H9 (cell line): ENCODE measurements at regions not wholly inside any gene's neighbourhood (a gene's known extent, or its start where the extent isn't known, plus 50 kb on each side); places are given as distances from the start of the nearest gene placed in this dataset.

Experiments used
- DNase-seq: peaks from one replicate; pipeline ENCODE4 v3.0.0-alpha.2; 2017
- H2AFZ ChIP-seq: one replicate; pipeline ENCODE4 v1.6.1; 2013; ENCODE audit warnings: mild to moderate bottlenecking, low read length, control low read depth, moderate library complexity
- H2AK5ac ChIP-seq: 2 replicates; pipeline ENCODE4 v1.6.1; 2013; ENCODE audit warnings: low read length, control low read depth, mixed read lengths; ENCODE audit not compliant: insufficient read length
- H2BK120ac ChIP-seq: one replicate; pipeline ENCODE4 v1.6.1; 2013; ENCODE audit warnings: low read depth, mild to moderate bottlenecking, low read length, control low read depth, inconsistent platforms; ENCODE audit not compliant: poor library complexity, severe bottlenecking
- H2BK12ac ChIP-seq: 2 replicates; pipeline ENCODE4 v1.6.1; 2013; ENCODE audit warnings: low read length, control low read depth, mixed read lengths, low read depth; ENCODE audit not compliant: insufficient read length
- H2BK15ac ChIP-seq: 2 replicates; pipeline ENCODE4 v1.6.1; 2013; ENCODE audit warnings: low read depth, low read length, control low read depth
- H2BK20ac ChIP-seq: one replicate; pipeline ENCODE4 v1.6.1; 2013; ENCODE audit warnings: low read depth, mild to moderate bottlenecking, low read length, control low read depth, inconsistent platforms; ENCODE audit not compliant: poor library complexity, severe bottlenecking
- H2BK5ac ChIP-seq: 2 replicates; pipeline ENCODE4 v1.6.1; 2013; ENCODE audit warnings: low read length, control low read depth, mixed read lengths; ENCODE audit not compliant: insufficient read length
- H3K14ac ChIP-seq: 2 replicates; pipeline ENCODE4 v1.6.1; 2013; ENCODE audit warnings: low read length, control low read depth; ENCODE audit not compliant: insufficient read depth
- H3K18ac ChIP-seq: 2 replicates; pipeline ENCODE4 v1.6.1; 2013; ENCODE audit warnings: low read depth, mild to moderate bottlenecking, mixed read lengths, low read length, control low read depth; ENCODE audit not compliant: insufficient read length
- H3K23ac ChIP-seq: 2 replicates; pipeline ENCODE4 v1.6.1; 2013; ENCODE audit warnings: low read length, control low read depth, mixed read lengths, low read depth; ENCODE audit not compliant: insufficient read length
- H3K23me2 ChIP-seq: 2 replicates; pipeline ENCODE4 v1.6.1; 2013; ENCODE audit warnings: low read depth, mild to moderate bottlenecking, mixed read lengths, low read length, control low read depth; ENCODE audit not compliant: insufficient read length, poor library complexity, severe bottlenecking
- H3K27ac ChIP-seq: 2 replicates; pipeline ENCODE4 v1.5.1; 2013; ENCODE audit warnings: low read length, control low read depth, mixed read lengths, low read depth; ENCODE audit not compliant: insufficient read length
- H3K27me3 ChIP-seq: 2 replicates; pipeline ENCODE4 v1.6.1; 2013; ENCODE audit warnings: low read length, control low read depth, inconsistent platforms; ENCODE audit not compliant: insufficient read depth
- H3K4ac ChIP-seq: 2 replicates; pipeline ENCODE4 v1.6.1; 2013; ENCODE audit warnings: low read depth, mild to moderate bottlenecking, control low read depth, inconsistent platforms, low read length, moderate library complexity
- H3K4me1 ChIP-seq: 2 replicates; pipeline ENCODE4 v1.6.1; 2013; ENCODE audit warnings: low read length, control low read depth, inconsistent platforms; ENCODE audit not compliant: insufficient read depth
- H3K4me2 ChIP-seq: 2 replicates; pipeline ENCODE4 v1.6.1; 2013; ENCODE audit warnings: low read length, control low read depth, mixed read lengths; ENCODE audit not compliant: insufficient read length, insufficient read depth
- H3K56ac ChIP-seq: 2 replicates; pipeline ENCODE4 v1.6.1; 2013; ENCODE audit warnings: low read depth, mild to moderate bottlenecking, mixed read lengths, low read length, control low read depth; ENCODE audit not compliant: insufficient read length
- H3K79me1 ChIP-seq: 2 replicates; pipeline ENCODE4 v1.6.1; 2013; ENCODE audit warnings: low read depth, mild to moderate bottlenecking, moderate library complexity, low read length, control low read depth, inconsistent platforms; ENCODE audit not compliant: insufficient read depth, poor library complexity, severe bottlenecking
- H3K79me2 ChIP-seq: 2 replicates; pipeline ENCODE4 v1.6.1; 2013; ENCODE audit warnings: low read length, control low read depth, inconsistent platforms; ENCODE audit not compliant: insufficient read depth
- H3K9ac ChIP-seq: 2 replicates; pipeline ENCODE4 v1.6.1; 2013; ENCODE audit warnings: low read length, control low read depth, mixed read lengths; ENCODE audit not compliant: insufficient read length; ENCODE audit errors: extremely low read depth
- H3K9me3 ChIP-seq: one replicate; pipeline ENCODE4 v1.6.1; 2013; ENCODE audit warnings: low read depth, low read length, inconsistent platforms; ENCODE audit not compliant: control insufficient read depth
- H3T11ph ChIP-seq: one replicate; pipeline ENCODE4 v1.6.1; 2013; ENCODE audit warnings: mild to moderate bottlenecking, low read length, control low read depth, inconsistent platforms
- H4K20me1 ChIP-seq: one replicate; pipeline ENCODE4 v1.6.1; 2013; ENCODE audit not compliant: control insufficient read depth, insufficient read length, insufficient read depth
- H4K5ac ChIP-seq: 2 replicates; pipeline ENCODE4 v1.6.1; 2013; ENCODE audit warnings: low read depth, mild to moderate bottlenecking, mixed read lengths, low read length, control low read depth; ENCODE audit not compliant: insufficient read length
- H4K8ac ChIP-seq: replicated peaks from 2 replicates; pipeline ENCODE4 v1.6.1; 2013; ENCODE audit warnings: low read length, control low read depth, mixed read lengths, low read depth; ENCODE audit not compliant: insufficient read length
- H4K91ac ChIP-seq: 2 replicates; pipeline ENCODE4 v1.6.1; 2013; ENCODE audit warnings: low read depth, mild to moderate bottlenecking, moderate library complexity, mixed read lengths, low read length, control low read depth; ENCODE audit not compliant: insufficient read length
- H3K27ac Mint-ChIP-seq, 3 experiments: 2 replicates in 2 of 3; 3 replicates in 1 of 3; pipeline ENCODE4 v1.8.0; 2020 to 2021; ENCODE audit warnings: mixed read lengths in 3 of 3, mild to moderate bottlenecking in 1 of 3, moderate library complexity in 1 of 3
- H3K27me3 Mint-ChIP-seq: 2 replicates; pipeline ENCODE4 v1.8.0; 2021; ENCODE audit warnings: low read depth, mild to moderate bottlenecking, moderate library complexity, mixed read lengths
- H3K36me3 Mint-ChIP-seq, 3 experiments: 2 replicates in 2 of 3; 3 replicates in 1 of 3; pipeline ENCODE4 v1.8.0; 2020 to 2021; ENCODE audit warnings: low read depth in 3 of 3, mixed read lengths in 3 of 3; ENCODE audit not compliant: insufficient read depth in 1 of 3
- H3K4me1 Mint-ChIP-seq, 2 experiments: 2 replicates each; pipeline ENCODE4 v1.8.0; 2020; ENCODE audit warnings: mixed read lengths in 2 of 2
- H3K4me3 Mint-ChIP-seq, 2 experiments: 2 replicates in 1 of 2; 3 replicates in 1 of 2; pipeline ENCODE4 v1.8.0; 2020 to 2021; ENCODE audit warnings: mild to moderate bottlenecking in 2 of 2, mixed read lengths in 2 of 2, moderate library complexity in 1 of 2
- H3K9me3 Mint-ChIP-seq, 2 experiments: 2 replicates in 1 of 2; 3 replicates in 1 of 2; pipeline ENCODE4 v1.8.0; 2020; ENCODE audit warnings: mild to moderate bottlenecking in 2 of 2, mixed read lengths in 2 of 2, moderate library complexity in 1 of 2
- CTCF ChIP-seq: fragments of 200-600 bp; sonication (generic); conservative IDR thresholded peaks from 3 replicates; pipeline ENCODE4 v1.8.0; 2021; ENCODE audit warnings: antibody characterized with exemption, mild to moderate bottlenecking
- WGBS: extraction: QIAGEN DNeasy Blood & Tissue Kit; methylation state at CpG from one replicate; pipeline ENCODE4 v1.1.7; 2013; ENCODE audit warnings: missing lambda C conversion rate, low lambda C conversion rate, mixed read lengths; ENCODE audit not compliant: insufficient read length; ENCODE audit errors: extremely low coverage; 5-methylcytosine and 5-hydroxymethylcytosine counted together

GRCh38 chr11:115642660-115643059, 138.4 kb upstream of the CADM1 start:
- H3K23me2 ChIP-seq = no peaks in the 10 kb centered on the region
- no peaks in the 10 kb centered on the region for H3K4me1 ChIP-seq
- no peak overlapping the region for H3K18ac ChIP-seq
- WGBS = no CpG with 5 or more reads among the region's 4 CpGs
- no peak overlapping the region for H4K5ac ChIP-seq
- no peak overlapping the region for H3K4me2 ChIP-seq
- H3K9ac ChIP-seq = no peak overlapping the region
- H3K36me3 Mint-ChIP-seq = no peaks in the 10 kb centered on the region
- peaks cover 58% of the 10 kb centered on the region for H3K27me3 Mint-ChIP-seq
- no peak overlapping the region for H2AFZ ChIP-seq
- no peak overlapping the region for H2AK5ac ChIP-seq
- no peak overlapping the region for H3T11ph ChIP-seq
- no peaks in the 10 kb centered on the region for H3K9me3 ChIP-seq
- peaks cover 16 to 27% of the 10 kb centered on the region in 2 experiments for H3K4me1 Mint-ChIP-seq
- no peak overlapping the region for H4K91ac ChIP-seq
- H3K27ac Mint-ChIP-seq = no peak overlapping the region; a peak in 1 of 7 replicates
- H3K27me3 ChIP-seq = no peaks in the 10 kb centered on the region
- TF ChIP-seq CTCF = no peak
- no peak overlapping the region for H3K14ac ChIP-seq
- no peak overlapping the region; a peak in 1 of 5 replicates for H3K4me3 Mint-ChIP-seq
- H2BK20ac ChIP-seq = no peak overlapping the region
- H3K9me3 Mint-ChIP-seq = no peaks in the 10 kb centered on the region; a peak in 1 of 5 replicates
- H3K4ac ChIP-seq = no peak overlapping the region
- no peak for DNase-seq
- no peaks in the 10 kb centered on the region for H3K79me2 ChIP-seq
- H3K23ac ChIP-seq = no peak overlapping the region
- no peak overlapping the region for H4K8ac ChIP-seq
- no peaks in the 10 kb centered on the region for H4K20me1 ChIP-seq
- no peak overlapping the region for H2BK15ac ChIP-seq
- no peak overlapping the region for H3K56ac ChIP-seq
- no peaks in the 10 kb centered on the region for H3K79me1 ChIP-seq
- no peak overlapping the region for H2BK12ac ChIP-seq
- H3K27ac ChIP-seq = no peak overlapping the region
- H2BK120ac ChIP-seq = no peak overlapping the region
- H2BK5ac ChIP-seq = no peak overlapping the region
